H1 (cell line): ENCODE measurements at regions not wholly inside any gene's neighbourhood (a gene's known extent, or its start where the extent isn't known, plus 50 kb on each side); places are given as distances from the start of the nearest gene placed in this dataset.

ENCODE experiments used
- CTCF ChIA-PET: fragments of 300-600 bp; sonication (Branson Sonifier 250); formaldehyde crosslinking; loops from one replicate; lab custom pipeline; 2021; ENCODE audit not compliant: partially characterized antibody; lab: Charles Lee
- POLR2A ChIA-PET: fragments of 300-600 bp; sonication (Branson Sonifier 250); formaldehyde crosslinking; loops from one replicate; lab custom pipeline; 2021; ENCODE audit warnings: inconsistent platforms; ENCODE audit not compliant: partially characterized antibody; lab: Charles Lee
- DNase-seq, 2 experiments: peaks; one replicate each; pipeline versions ENCODE4 v3.0.0 to v3.0.0-alpha.2; 2010 to 2022; ENCODE audit warnings: low spot score in 2 of 2, low read depth in 1 of 2, mixed read lengths in 1 of 2
- FAIRE-seq: peaks from 2 replicates; lab custom pipeline; 2011; peaks lifted over from hg19 to GRCh38; lab: Jason Lieb, UNC
- H2AFZ ChIP-seq: 2 replicates; pipeline ENCODE4 v1.8.1; 2012; ENCODE audit warnings: low read length, inconsistent platforms
- H2AK5ac ChIP-seq: 2 replicates; pipeline ENCODE4 v1.6.1; 2013; ENCODE audit warnings: low read depth, low read length
- H2BK120ac ChIP-seq: replicated peaks from 2 replicates; pipeline ENCODE3; 2013; ENCODE audit warnings: low read depth, low read length, inconsistent platforms
- H2BK12ac ChIP-seq: 2 replicates; pipeline ENCODE4 v1.6.1; 2013; ENCODE audit warnings: low read depth, low read length
- H2BK15ac ChIP-seq: 2 replicates; pipeline ENCODE4 v1.6.1; 2013; ENCODE audit warnings: low read length
- H2BK20ac ChIP-seq: 2 replicates; pipeline ENCODE4 v1.6.1; 2013; ENCODE audit warnings: low read length
- H2BK5ac ChIP-seq: 2 replicates; pipeline ENCODE4 v1.6.1; 2013; ENCODE audit warnings: low read depth, low read length
- H3K14ac ChIP-seq: 2 replicates; pipeline ENCODE4 v1.6.1; 2013; ENCODE audit warnings: inconsistent platforms; ENCODE audit not compliant: insufficient read length
- H3K18ac ChIP-seq: 2 replicates; pipeline ENCODE4 v1.6.1; 2013; ENCODE audit warnings: low read length; ENCODE audit errors: extremely low read depth
- H3K23ac ChIP-seq: 2 replicates; pipeline ENCODE4 v1.6.1; 2013; ENCODE audit warnings: inconsistent platforms; ENCODE audit not compliant: insufficient read length
- H3K23me2 ChIP-seq: 2 replicates; pipeline ENCODE4 v1.6.1; 2013; ENCODE audit warnings: low read depth, low read length
- H3K27ac ChIP-seq: 2 replicates; pipeline ENCODE4 v1.6.1; 2011; ENCODE audit warnings: low read depth, low read length, inconsistent platforms
- H3K27me3 ChIP-seq, 4 experiments: replicated peaks in 1 of 4; 1 replicate in 1 of 4; 2 replicates in 3 of 4; pipeline versions ENCODE4 v1.6.1 to v1.8.1; 2011 to 2013; ENCODE audit warnings: low read length in 3 of 4, mild to moderate bottlenecking in 3 of 4, inconsistent platforms in 2 of 4, mixed read lengths in 2 of 4, moderate library complexity in 1 of 4; ENCODE audit not compliant: control insufficient read depth in 3 of 4, insufficient read depth in 3 of 4; ENCODE audit errors: extremely low read depth in 1 of 4
- H3K36me3 ChIP-seq, 4 experiments: 2 replicates each; pipeline versions ENCODE4 v1.6.1 to v1.8.1; 2011 to 2013; ENCODE audit warnings: mild to moderate bottlenecking in 4 of 4, low read length in 3 of 4, moderate library complexity in 2 of 4, control low read depth in 1 of 4, inconsistent platforms in 1 of 4; ENCODE audit not compliant: insufficient read depth in 4 of 4, control insufficient read depth in 2 of 4
- H3K4ac ChIP-seq: replicated peaks from 2 replicates; pipeline ENCODE3; 2013; ENCODE audit warnings: low read length, low read depth, mixed read lengths, inconsistent platforms; ENCODE audit not compliant: insufficient read length
- H3K4me1 ChIP-seq, 4 experiments: replicated peaks in 1 of 4; 1 replicate in 1 of 4; 2 replicates in 3 of 4; pipeline versions ENCODE4 v1.6.1 to v1.8.1; 2011 to 2013; ENCODE audit warnings: low read length in 3 of 4, inconsistent platforms in 2 of 4, mixed read lengths in 1 of 4; ENCODE audit not compliant: insufficient read depth in 4 of 4, control insufficient read depth in 3 of 4
- H3K4me2 ChIP-seq, 2 experiments: 2 replicates each; pipeline versions ENCODE4 v1.6.1 to v1.8.1; 2011 to 2013; ENCODE audit warnings: low read depth in 2 of 2, low read length in 2 of 2, control low read depth in 1 of 2, inconsistent platforms in 1 of 2, mild to moderate bottlenecking in 1 of 2; ENCODE audit not compliant: insufficient read depth in 1 of 2
- H3K4me3 ChIP-seq, 4 experiments: fragments of 200-600, 300-600 bp in 1 of 4; sonication (generic), shearing (Covaris generic), sonication (Bioruptor Twin) in 1 of 4; 2 replicates each; pipeline versions ENCODE4 v1.5.1 to v1.8.1; 2011 to 2016; ENCODE audit warnings: low read length in 4 of 4, low read depth in 3 of 4, control low read depth in 2 of 4, inconsistent platforms in 2 of 4, mild to moderate bottlenecking in 2 of 4, mixed read lengths in 1 of 4, moderate library complexity in 1 of 4; ENCODE audit not compliant: insufficient read depth in 2 of 4; ENCODE audit errors: extremely low read depth in 1 of 4
- H3K56ac ChIP-seq: replicated peaks from 2 replicates; pipeline ENCODE3; 2013; ENCODE audit warnings: low read depth, mild to moderate bottlenecking, mixed read lengths, low read length, inconsistent platforms; ENCODE audit not compliant: insufficient read length
- H3K79me1 ChIP-seq: 2 replicates; pipeline ENCODE4 v1.6.1; 2013; ENCODE audit warnings: low read depth, low read length, control low read depth
- H3K79me2 ChIP-seq, 2 experiments: 2 replicates each; pipeline versions ENCODE4 v1.6.1 to v1.8.1; 2012 to 2013; ENCODE audit warnings: low read length in 2 of 2, mild to moderate bottlenecking in 2 of 2, inconsistent platforms in 1 of 2; ENCODE audit not compliant: insufficient read depth in 2 of 2, control insufficient read depth in 1 of 2
- H3K9ac ChIP-seq, 4 experiments: replicated peaks in 1 of 4; 1 replicate in 1 of 4; 2 replicates in 3 of 4; pipeline versions ENCODE4 v1.6.1 to v1.8.1; 2011 to 2013; ENCODE audit warnings: low read depth in 3 of 4, low read length in 3 of 4, control low read depth in 2 of 4, mild to moderate bottlenecking in 2 of 4, moderate library complexity in 2 of 4, inconsistent platforms in 1 of 4; ENCODE audit errors: extremely low read depth in 1 of 4
- H3K9me3 ChIP-seq, 2 experiments: 2 replicates each; pipeline versions ENCODE4 v1.6.1 to v1.8.1; 2012 to 2013; ENCODE audit warnings: mild to moderate bottlenecking in 2 of 2, moderate library complexity in 2 of 2, control low read depth in 1 of 2, inconsistent platforms in 1 of 2, low read depth in 1 of 2, low read length in 1 of 2, mixed read lengths in 1 of 2; ENCODE audit not compliant: insufficient read depth in 2 of 2
- H4K20me1 ChIP-seq, 2 experiments: replicated peaks in 1 of 2; 2 replicates each; pipeline versions ENCODE3 to v1.8.1; 2011 to 2013; ENCODE audit warnings: inconsistent platforms in 2 of 2, low read length in 2 of 2, mild to moderate bottlenecking in 1 of 2; ENCODE audit not compliant: insufficient read depth in 2 of 2, control insufficient read depth in 1 of 2
- H4K5ac ChIP-seq: 2 replicates; pipeline ENCODE4 v1.6.1; 2013; ENCODE audit warnings: low read length, low read depth, mixed read lengths, inconsistent platforms; ENCODE audit not compliant: insufficient read length
- H4K8ac ChIP-seq: 2 replicates; pipeline ENCODE4 v1.8.0; 2013; ENCODE audit warnings: mild to moderate bottlenecking, moderate library complexity, low read length, inconsistent platforms; ENCODE audit not compliant: insufficient read depth; ENCODE audit errors: extremely low read depth
- H4K91ac ChIP-seq: replicated peaks from 2 replicates; pipeline ENCODE3; 2013; ENCODE audit warnings: low read length, mixed read lengths, inconsistent platforms; ENCODE audit not compliant: insufficient read length
- SP1 ChIP-seq: IDR thresholded peaks from 2 replicates; pipeline ENCODE4 v1.6.1; 2011; ENCODE audit warnings: low read depth, low read length
- TEAD4 ChIP-seq: IDR thresholded peaks from 2 replicates; pipeline ENCODE4 v1.6.1; 2012; ENCODE audit warnings: low read depth, low read length, inconsistent platforms, mixed read lengths
- WGBS, 2 experiments: shearing (Covaris generic) in 1 of 2; methylation state at CpG; one replicate each; pipeline versions ENCODE4 v1.1.6 to v1.1.7; 2013 to 2015; ENCODE audit warnings: low lambda C conversion rate in 2 of 2, mixed read lengths in 2 of 2, inconsistent platforms in 1 of 2, low coverage in 1 of 2, missing lambda C conversion rate in 1 of 2; ENCODE audit not compliant: insufficient replicate concordance in 2 of 2, insufficient coverage in 1 of 2, insufficient read length in 1 of 2; ENCODE audit errors: extremely low coverage in 1 of 2, missing lambda C conversion rate in 1 of 2; 5-methylcytosine and 5-hydroxymethylcytosine counted together

GRCh38 chr16:49093939-49094338 lies 187.7 kb downstream of the CBLN1 start:
- Histone ChIP-seq H3K9ac (no peak overlapping the region), H4K91ac (no peak overlapping the region), H3K23ac (no peak overlapping the region), H3K79me2 (no peaks in the 10 kb centered on the region), H3K56ac (no peak overlapping the region), H3K4me3 (no peak overlapping the region), H3K4ac (no peak overlapping the region), H2BK120ac (no peak overlapping the region), H3K14ac (no peak overlapping the region), H2BK5ac (no peak overlapping the region), H2BK20ac (no peak overlapping the region), H2AK5ac (no peak overlapping the region), H3K18ac (no peak overlapping the region), H3K4me2 (no peak overlapping the region), H4K20me1 (no peaks in the 10 kb centered on the region), H4K5ac (no peak overlapping the region), H3K9me3 (no peaks in the 10 kb centered on the region), H3K27me3 (no peaks in the 10 kb centered on the region), H2BK15ac (no peak overlapping the region), H4K8ac (no peak overlapping the region), H3K36me3 (no peaks in the 10 kb centered on the region), H3K79me1 (no peaks in the 10 kb centered on the region), H3K23me2 (no peaks in the 10 kb centered on the region), H3K4me1 (0 out of 7 replicates have a peak, but pooled peaks cover 0 to 4% (median 0%) of the 10 kb centered on the region in 4 experiments), H3K27ac (no peak overlapping the region), H2BK12ac (no peak overlapping the region), H2AFZ (no peak overlapping the region; the same call in 1 of the 2 replicates)
- FAIRE-seq (no peak), DNase-seq (no peak)
- ChIA-PET POLR2A (no interaction called here), CTCF (interaction anchor here (1.1 to 1.6 kb wide), 4 partner anchors 18 to 256 kb away, joined by 4 to 5 read pairs (median 4); no protein-coding TSS in a partner anchor)
- TF ChIP-seq SP1 (no peak), TEAD4 (no peak)
- WGBS, 2 experiments, result 97% methylated on average over 2 of the region's 2 CpGs; no CpG with 5 or more reads in 1 of the 2 experiments
